ENCODE measurements at regions not wholly inside any gene's neighbourhood (a gene's known extent, or its start where the extent isn't known, plus 50 kb on each side); places are given as distances from the start of the nearest gene placed in this dataset.

GRCh38 chr6:10268611-10269310 lies 146.1 kb downstream of the TFAP2A start:
- H4K20me1 ChIP-seq (ENCODE audit: insufficient read depth, low read length): no peaks in the 10 kb centered on the region
- no peak overlapping the region for H2BK20ac ChIP-seq (ENCODE audit: low read depth, low read length)
- H2AFZ ChIP-seq (replicated peaks; ENCODE audit: low read length, poor library complexity): peak overlapping the region; percentile 28
- CTCF ChIA-PET: no interaction called here
- H3K9ac ChIP-seq (ENCODE audit: low read depth, low read length): no peak overlapping the region
- H4K5ac ChIP-seq (ENCODE audit: low read depth, low read length): no peak overlapping the region
- POLR2A ChIA-PET (ENCODE audit: unreplicated experiment): no interaction called here
- WGBS, 2 experiments (ENCODE audit: extremely low coverage in 2 of 2, insufficient read length in 1 of 2): 31% methylated on average over 6 of the region's 14 CpGs; no CpG with 5 or more reads in 1 of the 2 experiments
- no peak overlapping the region for H2BK15ac ChIP-seq (ENCODE audit: low read depth, low read length)
- H2AK5ac ChIP-seq (ENCODE audit: low read depth, low read length): no peak overlapping the region
- H2BK5ac ChIP-seq (ENCODE audit: low read depth, low read length, poor library complexity, severe bottlenecking): no peak overlapping the region
- no peak for DNase-seq
- H3K9me3 ChIP-seq (ENCODE audit: control insufficient read depth, insufficient read depth, low read length): peaks cover 10% of the 10 kb centered on the region; the same call in 1 of the 2 replicates
- H3K79me1 ChIP-seq (ENCODE audit: low read depth in 1 of 2, low read length in 2 of 2): no peaks in the 10 kb centered on the region
- no peak overlapping the region for H3K4me3 ChIP-seq (ENCODE audit: insufficient read depth, low read depth, low read length)
- no peak overlapping the region for H3K18ac ChIP-seq (ENCODE audit: low read depth, low read length)
- no peak overlapping the region for H3K56ac ChIP-seq (ENCODE audit: extremely low read depth, insufficient read depth, low read length)
- no peak overlapping the region for H4K91ac ChIP-seq (ENCODE audit: insufficient read depth, low read depth, low read length)
- H2BK120ac ChIP-seq (ENCODE audit: low read depth, low read length): no peak overlapping the region
- no peaks in the 10 kb centered on the region for H3K4me1 ChIP-seq (ENCODE audit: control insufficient read depth, insufficient read depth, low read length)
- H3K9me1 ChIP-seq (ENCODE audit: insufficient read depth, low read length): no peaks in the 10 kb centered on the region
- no peak overlapping the region for H2AK9ac ChIP-seq (replicated peaks; ENCODE audit: low read depth, low read length, poor library complexity)
- H3K14ac ChIP-seq (replicated peaks; ENCODE audit: low read depth, low read length): no peak overlapping the region
- H3K4me2 ChIP-seq (ENCODE audit: low read depth, low read length): no peak overlapping the region
- no peak overlapping the region for H3K27ac ChIP-seq (ENCODE audit: insufficient read depth, low read length)
- no peak overlapping the region for H3K4ac ChIP-seq (ENCODE audit: low read depth, low read length)
- ATAC-seq (ENCODE audit: low read depth): no peak
- no peak for TF ChIP-seq USF2 (IDR thresholded peaks at IDR 0.05; ENCODE audit: low read depth, low read length)
- TF ChIP-seq NFE2L2 (IDR thresholded peaks at IDR 0.05; ENCODE audit: low read depth, low read length): no peak
- TF ChIP-seq SMC3 (IDR thresholded peaks at IDR 0.05; ENCODE audit: low read depth, low read length): no peak
- TF ChIP-seq MAZ (IDR thresholded peaks at IDR 0.05; ENCODE audit: borderline replicate concordance, low read depth, low read length): no peak
- TF ChIP-seq CHD1 (IDR thresholded peaks at IDR 0.05; ENCODE audit: low read depth, low read length): no peak
- TF ChIP-seq RFX5 (IDR thresholded peaks at IDR 0.05; ENCODE audit: low read depth, low read length): no peak
- TF ChIP-seq, protein P1, sequence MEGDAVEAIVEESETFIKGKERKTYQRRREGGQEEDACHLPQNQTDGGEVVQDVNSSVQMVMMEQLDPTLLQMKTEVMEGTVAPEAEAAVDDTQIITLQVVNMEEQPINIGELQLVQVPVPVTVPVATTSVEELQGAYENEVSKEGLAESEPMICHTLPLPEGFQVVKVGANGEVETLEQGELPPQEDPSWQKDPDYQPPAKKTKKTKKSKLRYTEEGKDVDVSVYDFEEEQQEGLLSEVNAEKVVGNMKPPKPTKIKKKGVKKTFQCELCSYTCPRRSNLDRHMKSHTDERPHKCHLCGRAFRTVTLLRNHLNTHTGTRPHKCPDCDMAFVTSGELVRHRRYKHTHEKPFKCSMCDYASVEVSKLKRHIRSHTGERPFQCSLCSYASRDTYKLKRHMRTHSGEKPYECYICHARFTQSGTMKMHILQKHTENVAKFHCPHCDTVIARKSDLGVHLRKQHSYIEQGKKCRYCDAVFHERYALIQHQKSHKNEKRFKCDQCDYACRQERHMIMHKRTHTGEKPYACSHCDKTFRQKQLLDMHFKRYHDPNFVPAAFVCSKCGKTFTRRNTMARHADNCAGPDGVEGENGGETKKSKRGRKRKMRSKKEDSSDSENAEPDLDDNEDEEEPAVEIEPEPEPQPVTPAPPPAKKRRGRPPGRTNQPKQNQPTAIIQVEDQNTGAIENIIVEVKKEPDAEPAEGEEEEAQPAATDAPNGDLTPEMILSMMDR (conservative IDR thresholded peaks at IDR 0.05; ENCODE audit: low read depth, low read length): no peak
- no peak for TF ChIP-seq ELK1 (IDR thresholded peaks at IDR 0.05; ENCODE audit: borderline replicate concordance, low read depth, low read length)
- no peak for TF ChIP-seq MXI1 (IDR thresholded peaks at IDR 0.05; ENCODE audit: borderline replicate concordance, low read depth, low read length)
- TF ChIP-seq CEBPB (IDR thresholded peaks at IDR 0.05; ENCODE audit: low read depth, low read length): no peak
- no peak for TF ChIP-seq RAD21 (IDR thresholded peaks at IDR 0.05; ENCODE audit: low read length)
- TF ChIP-seq POLR2A (IDR thresholded peaks at IDR 0.05; ENCODE audit: low read depth, low read length): no peak
- no peak for TF ChIP-seq FOS (IDR thresholded peaks at IDR 0.05; ENCODE audit: low read depth, low read length)
- no peak for TF ChIP-seq RCOR1 (IDR thresholded peaks at IDR 0.05; ENCODE audit: insufficient replicate concordance, low read length)
- no peak for TF ChIP-seq MAFK (IDR thresholded peaks at IDR 0.05; ENCODE audit: low read depth, low read length)
- no peak for TF ChIP-seq BHLHE40 (IDR thresholded peaks at IDR 0.05; ENCODE audit: low read depth, low read length)
- H3K23ac ChIP-seq (ENCODE audit: low read depth, low read length): no peak overlapping the region
- dilution Hi-C loops (cut with HindIII; ENCODE audit: low sequenced_read_pairs, unreplicated experiment): no loop called here
- no TSS peak for BruUV-seq (replicated peaks)
- in situ Hi-C loops (cut with MboI; ENCODE audit: low sequenced_read_pairs): no loop called here
- intact Hi-C loops (cut with micrococcal nuclease): no loop called here
- no peaks in the 10 kb centered on the region for H3K27me3 ChIP-seq (ENCODE audit: control insufficient read depth, insufficient read depth, low read length)
- no peak overlapping the region for H4K8ac ChIP-seq (ENCODE audit: low read depth in 2 of 2, low read length in 2 of 2)
- H3K36me3 ChIP-seq (ENCODE audit: control insufficient read depth, insufficient read depth, low read length): no peaks in the 10 kb centered on the region
